ENCODE measurements at regions not wholly inside any gene's neighbourhood (a gene's known extent, or its start where the extent isn't known, plus 50 kb on each side); places are given as distances from the start of the nearest gene placed in this dataset.
"Not testable (repeated sequence)": the region's sequence is repeated elsewhere in the genome, so short reads cannot be mapped to it uniquely, and the experiment has no call there.

DNA sequence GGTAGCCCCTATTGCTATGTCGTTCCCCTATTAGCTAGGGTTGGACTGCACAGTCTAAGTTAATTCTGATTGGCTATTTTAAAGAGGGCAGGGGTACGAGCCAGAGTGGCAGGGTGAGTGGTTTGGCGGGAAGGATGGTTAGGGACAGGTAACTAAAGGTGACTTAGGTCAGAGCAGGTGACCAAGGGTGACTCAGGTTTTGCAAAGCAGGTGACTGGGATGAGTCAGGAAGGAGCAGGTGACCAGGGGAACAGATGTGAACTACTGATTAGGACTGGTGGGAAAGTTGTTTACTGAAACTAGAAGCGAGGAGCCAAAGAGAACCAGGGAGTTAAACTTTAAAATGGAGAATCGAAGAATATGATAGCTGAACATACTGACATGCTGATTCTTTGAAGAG is 295.2 kb downstream of the GJA1 start:
- TF ChIP-seq, protein P1, sequence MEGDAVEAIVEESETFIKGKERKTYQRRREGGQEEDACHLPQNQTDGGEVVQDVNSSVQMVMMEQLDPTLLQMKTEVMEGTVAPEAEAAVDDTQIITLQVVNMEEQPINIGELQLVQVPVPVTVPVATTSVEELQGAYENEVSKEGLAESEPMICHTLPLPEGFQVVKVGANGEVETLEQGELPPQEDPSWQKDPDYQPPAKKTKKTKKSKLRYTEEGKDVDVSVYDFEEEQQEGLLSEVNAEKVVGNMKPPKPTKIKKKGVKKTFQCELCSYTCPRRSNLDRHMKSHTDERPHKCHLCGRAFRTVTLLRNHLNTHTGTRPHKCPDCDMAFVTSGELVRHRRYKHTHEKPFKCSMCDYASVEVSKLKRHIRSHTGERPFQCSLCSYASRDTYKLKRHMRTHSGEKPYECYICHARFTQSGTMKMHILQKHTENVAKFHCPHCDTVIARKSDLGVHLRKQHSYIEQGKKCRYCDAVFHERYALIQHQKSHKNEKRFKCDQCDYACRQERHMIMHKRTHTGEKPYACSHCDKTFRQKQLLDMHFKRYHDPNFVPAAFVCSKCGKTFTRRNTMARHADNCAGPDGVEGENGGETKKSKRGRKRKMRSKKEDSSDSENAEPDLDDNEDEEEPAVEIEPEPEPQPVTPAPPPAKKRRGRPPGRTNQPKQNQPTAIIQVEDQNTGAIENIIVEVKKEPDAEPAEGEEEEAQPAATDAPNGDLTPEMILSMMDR (IDR thresholded peaks at IDR 0.05): no peak
- Mint-ChIP-seq H3K27ac (ENCODE audit: unreplicated experiment) (no peak overlapping the region), H3K9me3 (ENCODE audit: low read depth) (peaks cover 6% of the 10 kb centered on the region), H3K27me3 (ENCODE audit: low read depth) (no peaks in the 10 kb centered on the region), H3K4me3 (ENCODE audit: unreplicated experiment) (no peak overlapping the region), H3K4me1 (ENCODE audit: low read depth) (peaks cover 11% of the 10 kb centered on the region), H3K36me3 (ENCODE audit: low read depth) (peaks cover 2% of the 10 kb centered on the region)
- no peak for DNase-seq (ENCODE audit: low spot score)

DNA sequence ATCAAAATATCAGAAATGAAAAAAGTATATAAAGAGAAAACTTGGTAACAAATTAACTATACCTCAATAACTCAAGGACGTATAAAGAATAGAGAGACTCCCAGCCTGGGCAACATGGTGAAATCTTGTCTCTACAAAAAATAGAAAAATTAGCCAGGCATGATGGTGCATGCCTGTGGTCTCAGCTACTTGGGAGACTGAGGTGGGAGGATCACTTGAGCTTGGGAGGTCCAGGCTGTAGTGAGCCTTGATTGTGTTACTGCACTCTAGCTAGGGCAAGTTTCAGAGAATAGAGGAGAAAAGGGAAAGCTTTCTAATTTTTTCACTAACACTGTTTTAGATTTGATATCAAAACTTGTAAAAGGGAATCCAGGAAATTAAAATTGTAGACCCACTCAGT is 295.9 kb downstream of the GJA1 start:
- Mint-ChIP-seq H3K9me3 (ENCODE audit: low read depth) (peaks cover 6% of the 10 kb centered on the region), H3K4me3 (ENCODE audit: unreplicated experiment) (no peak overlapping the region), H3K4me1 (ENCODE audit: low read depth) (peaks cover 11% of the 10 kb centered on the region), H3K36me3 (ENCODE audit: low read depth) (peaks cover 2% of the 10 kb centered on the region), H3K27ac (ENCODE audit: unreplicated experiment) (no peak overlapping the region), H3K27me3 (ENCODE audit: low read depth) (no peaks in the 10 kb centered on the region)
- no peak for DNase-seq (ENCODE audit: low spot score)
- TF ChIP-seq, protein P1 (IDR thresholded peaks at IDR 0.05): no peak

DNA sequence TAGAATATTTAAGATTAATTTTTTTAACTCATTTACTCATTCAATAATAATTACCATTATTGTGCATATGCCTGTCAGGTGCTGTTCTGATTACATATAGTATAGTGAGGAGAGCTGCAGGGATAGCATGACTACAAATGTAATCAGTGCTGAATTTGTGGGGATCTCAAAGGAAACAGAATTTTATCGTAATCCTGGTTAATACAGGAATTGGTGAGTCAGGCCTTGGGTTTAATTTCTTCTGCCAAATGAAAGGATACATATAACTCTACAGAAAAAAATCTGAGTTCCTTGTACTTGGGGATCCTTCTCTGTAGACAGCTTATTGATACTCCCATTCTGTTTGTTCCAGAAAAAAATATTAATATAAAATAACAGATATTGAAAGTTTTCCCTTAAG is 297.2 kb downstream of the GJA1 start:
- DNase-seq (ENCODE audit: low spot score): no peak
- Mint-ChIP-seq H3K36me3 (ENCODE audit: low read depth) (peaks cover 2% of the 10 kb centered on the region), H3K4me3 (ENCODE audit: unreplicated experiment) (no peak overlapping the region), H3K27me3 (ENCODE audit: low read depth) (no peaks in the 10 kb centered on the region), H3K4me1 (ENCODE audit: low read depth) (peaks cover 5% of the 10 kb centered on the region), H3K9me3 (ENCODE audit: low read depth) (peaks cover 6% of the 10 kb centered on the region), H3K27ac (ENCODE audit: unreplicated experiment) (no peak overlapping the region)
- TF ChIP-seq, protein P1 (IDR thresholded peaks at IDR 0.05): no peak

DNA sequence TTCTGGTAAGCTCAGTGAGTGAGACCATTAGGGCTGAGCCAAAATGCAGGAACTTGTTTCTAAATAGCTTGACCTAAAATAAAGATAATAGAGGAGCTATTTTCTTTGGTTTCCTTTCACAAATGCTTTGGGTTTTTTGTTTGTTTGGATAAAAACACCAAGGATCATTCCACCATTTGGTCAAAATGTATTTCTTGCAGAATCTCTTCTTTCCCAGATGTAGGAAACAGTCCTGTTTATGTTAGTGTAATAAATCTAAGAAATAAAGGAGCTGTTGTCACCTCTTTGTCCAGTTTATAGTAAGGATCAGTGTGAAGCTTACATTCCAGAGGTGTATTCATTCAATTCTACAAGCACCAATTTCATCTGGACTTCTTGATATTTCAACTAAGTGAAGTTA is 297.8 kb downstream of the GJA1 start:
- no peak for DNase-seq (ENCODE audit: low spot score)

DNA sequence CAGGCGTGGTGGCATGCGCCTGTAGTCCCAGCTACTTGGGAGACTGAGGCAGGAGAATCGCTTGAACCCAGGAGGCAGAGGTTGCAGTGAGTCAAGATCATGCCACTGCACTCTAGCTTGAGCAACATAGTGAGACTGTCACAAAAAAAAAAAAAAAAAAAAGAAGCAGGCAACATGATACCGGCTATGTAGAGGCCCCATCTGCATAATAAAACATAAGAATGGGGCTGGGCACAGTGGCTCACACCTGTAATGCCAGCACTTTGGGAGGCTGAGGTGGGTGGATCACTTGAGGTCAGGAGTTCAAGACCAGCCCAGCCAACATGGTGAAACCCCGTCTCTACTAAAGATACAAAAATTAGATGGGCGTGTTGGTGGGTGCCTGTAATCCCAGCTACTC is 304.7 kb downstream of the GJA1 start:
- H3K27ac Mint-ChIP-seq (ENCODE audit: unreplicated experiment); H3K4me3 Mint-ChIP-seq (ENCODE audit: unreplicated experiment); H3K9me3 Mint-ChIP-seq (ENCODE audit: low read depth); H3K4me1 Mint-ChIP-seq (ENCODE audit: low read depth); H3K36me3 Mint-ChIP-seq (ENCODE audit: low read depth); DNase-seq (ENCODE audit: low spot score); H3K27me3 Mint-ChIP-seq (ENCODE audit: low read depth): not testable (repeated sequence)

More for the DNA sequence above, 297.8 kb downstream of the GJA1 start:
- Mint-ChIP-seq H3K4me1 (ENCODE audit: low read depth) (peaks cover 5% of the 10 kb centered on the region), H3K4me3 (ENCODE audit: unreplicated experiment) (no peak overlapping the region), H3K27ac (ENCODE audit: unreplicated experiment) (no peak overlapping the region), H3K9me3 (ENCODE audit: low read depth) (peaks cover 6% of the 10 kb centered on the region), H3K36me3 (ENCODE audit: low read depth) (peaks cover 3% of the 10 kb centered on the region), H3K27me3 (ENCODE audit: low read depth) (no peaks in the 10 kb centered on the region)
- TF ChIP-seq, protein P1 (IDR thresholded peaks at IDR 0.05): no peak

DNA sequence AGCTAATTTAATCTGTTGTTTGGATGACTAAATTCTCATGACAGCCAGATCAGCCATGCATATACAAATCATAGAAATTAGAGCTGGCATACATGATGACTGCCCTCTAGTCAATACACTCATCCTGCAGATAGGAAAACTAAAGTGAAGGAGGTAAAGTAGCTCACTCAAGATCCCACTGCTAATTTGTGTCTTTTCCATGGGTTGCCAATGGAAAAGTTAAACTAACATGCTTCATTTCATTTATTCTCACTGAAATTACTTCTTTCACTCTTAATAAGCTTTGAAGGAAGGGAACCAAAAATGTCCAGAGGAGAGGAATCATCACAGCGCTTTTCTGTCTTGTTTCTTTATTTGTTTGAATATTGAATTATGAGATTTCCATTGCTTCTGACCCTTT is 308.2 kb downstream of the GJA1 start:
- no peaks in the 10 kb centered on the region for H3K4me1 Mint-ChIP-seq (ENCODE audit: low read depth)

More for the DNA sequence above, 308.2 kb downstream of the GJA1 start:
- Mint-ChIP-seq H3K27ac (ENCODE audit: unreplicated experiment) (no peak overlapping the region), H3K36me3 (ENCODE audit: low read depth) (no peaks in the 10 kb centered on the region), H3K4me3 (ENCODE audit: unreplicated experiment) (no peak overlapping the region), H3K9me3 (ENCODE audit: low read depth) (no peaks in the 10 kb centered on the region), H3K27me3 (ENCODE audit: low read depth) (no peaks in the 10 kb centered on the region)
- DNase-seq (ENCODE audit: low spot score): no peak
- TF ChIP-seq, protein P1 (IDR thresholded peaks at IDR 0.05): no peak

Data from chondrocyte (in vitro differentiated cells).